K562 (cell line): ENCODE measurements at regions not wholly inside any gene's neighbourhood (a gene's known extent, or its start where the extent isn't known, plus 50 kb on each side); places are given as distances from the start of the nearest gene placed in this dataset.
"Not testable (repeated sequence)": the region's sequence is repeated elsewhere in the genome, so short reads cannot be mapped to it uniquely, and the experiment has no call there.

Experiments used
- ATAC-seq: fragments of 200-7000 bp; cut with Tn5 transposase; 3 replicates; pipeline ENCODE4 v1.9.1; 2020; ENCODE audit warnings: moderate library complexity
- BruUV-seq: library from RNA; stranded (reverse); fragments of 400-500 nt; replicated peaks from 2 replicates; lab custom pipeline; 2021; lab: Mats Ljungman, UMichigan
- CTCF ChIA-PET: fragments of 300-600 bp; formaldehyde crosslinking; extraction: SDS; loops from one replicate; lab custom pipeline; 2021; ENCODE audit warnings: low intra/inter-chr PET ratio; lab: Yijun Ruan, JAX
- POLR2A ChIA-PET: fragments of 300-600, 350-650 bp; sonication (Branson Sonifier 250); formaldehyde crosslinking; extraction: SDS; loops from one replicate; lab custom pipeline; 2021; ENCODE audit warnings: antibody characterized with exemption, inconsistent platforms; lab: Yijun Ruan, JAX
- DNase-seq, 4 experiments: peaks; one replicate each; pipeline versions ENCODE4 v3.0.0 to v3.0.0-alpha.2; 2011 to 2018; ENCODE audit warnings: low spot score in 3 of 4, mixed read lengths in 3 of 4; ENCODE audit errors: extremely low read depth in 1 of 4
- FAIRE-seq: peaks from 2 replicates; lab custom pipeline; 2011; peaks lifted over from hg19 to GRCh38; lab: Jason Lieb, UNC
- H2AFZ ChIP-seq: 2 replicates; pipeline ENCODE4 v1.6.0; 2011; ENCODE audit warnings: low read depth, low read length, control low read depth, inconsistent platforms
- H3K27ac ChIP-seq: fragments of 200-600 bp; 3 replicates; pipeline ENCODE4 v1.8.0; 2011; ENCODE audit warnings: low read depth, mild to moderate bottlenecking, control low read depth, inconsistent platforms, low read length, moderate library complexity, mixed read lengths; ENCODE audit errors: extremely low read depth
- H3K27me3 ChIP-seq, 2 experiments: fragments of 300-600 bp in 1 of 2; 2 replicates in 1 of 2; 3 replicates in 1 of 2; pipeline versions ENCODE4 v1.6.0 to v1.8.0; 2011; ENCODE audit warnings: inconsistent platforms in 2 of 2, low read length in 2 of 2, mild to moderate bottlenecking in 1 of 2, mixed read lengths in 1 of 2, moderate library complexity in 1 of 2; ENCODE audit not compliant: control insufficient read depth in 2 of 2, insufficient read depth in 2 of 2
- H3K36me3 ChIP-seq: fragments of 300-600 bp; 3 replicates; pipeline ENCODE4 v1.8.0; 2011; ENCODE audit warnings: mild to moderate bottlenecking, low read length, inconsistent platforms; ENCODE audit not compliant: control insufficient read depth, insufficient read depth
- H3K4me1 ChIP-seq, 2 experiments: fragments of 200-600 bp in 1 of 2; replicated peaks in 1 of 2; 2 replicates in 1 of 2; 3 replicates in 1 of 2; pipeline versions ENCODE4 v1.5.1 to v1.8.0; 2011; ENCODE audit warnings: inconsistent platforms in 2 of 2, low read length in 2 of 2, mild to moderate bottlenecking in 1 of 2, mixed read lengths in 1 of 2, moderate library complexity in 1 of 2; ENCODE audit not compliant: control insufficient read depth in 2 of 2, insufficient read depth in 2 of 2
- H3K4me2 ChIP-seq: 2 replicates; pipeline ENCODE4 v1.6.1; 2011; ENCODE audit warnings: low read length, control low read depth, inconsistent platforms, mixed read lengths; ENCODE audit not compliant: insufficient read depth
- H3K4me3 ChIP-seq: fragments of 200-600 bp; sonication (generic), shearing (Covaris generic); 2 replicates; pipeline ENCODE4 v1.5.1; 2016; ENCODE audit warnings: control low read depth, inconsistent platforms
- H3K79me2 ChIP-seq: fragments of 200-600 bp; 3 replicates; pipeline ENCODE4 v1.8.0; 2011; ENCODE audit warnings: low read length, inconsistent platforms; ENCODE audit not compliant: control insufficient read depth, insufficient read depth
- H3K9ac ChIP-seq, 2 experiments: 2 replicates each; pipeline versions ENCODE4 v1.6.0 to v1.6.1; 2011; ENCODE audit warnings: low read depth in 2 of 2, low read length in 2 of 2, control low read depth in 1 of 2, inconsistent platforms in 1 of 2, mild to moderate bottlenecking in 1 of 2, mixed read lengths in 1 of 2; ENCODE audit not compliant: insufficient read depth in 1 of 2
- H3K9me1 ChIP-seq: one replicate; pipeline ENCODE4 v1.6.0; 2011; ENCODE audit warnings: inconsistent platforms, mild to moderate bottlenecking, low read length, moderate library complexity; ENCODE audit not compliant: control insufficient read depth, insufficient read depth
- H3K9me3 ChIP-seq: replicated peaks from 2 replicates; pipeline ENCODE4 v1.5.1; 2011; ENCODE audit warnings: low read depth, low read length, inconsistent platforms; ENCODE audit not compliant: control insufficient read depth, insufficient read depth
- H4K20me1 ChIP-seq: replicated peaks from 2 replicates; pipeline ENCODE4 v1.6.1; 2011; ENCODE audit warnings: low read length, inconsistent platforms, mixed read lengths; ENCODE audit not compliant: control insufficient read depth, insufficient read depth
- ARID3B ChIP-seq: fragments of 250-450 bp; sonication (Bioruptor Pico); IDR thresholded peaks from 2 replicates; pipeline ENCODE4 v1.4.0; 2020; ENCODE audit warnings: borderline replicate concordance
- CREM ChIP-seq: IDR thresholded peaks from 2 replicates; pipeline ENCODE4 v1.6.1; 2014; ENCODE audit warnings: antibody characterized with exemption, low read depth
- THAP12 ChIP-seq: fragments of 250-450 bp; sonication (Bioruptor Pico); IDR thresholded peaks from 2 replicates; pipeline ENCODE4 v1.9.0; 2021; ENCODE audit warnings: mild to moderate bottlenecking, inconsistent platforms
- WGBS: fragments of 100-300 bp; shearing (Covaris generic); methylation state at CpG from one replicate; pipeline ENCODE4 v1.1.6; 2016; ENCODE audit warnings: low coverage, mixed read lengths; ENCODE audit not compliant: insufficient coverage; ENCODE audit errors: missing lambda C conversion rate; 5-methylcytosine and 5-hydroxymethylcytosine counted together
- in situ Hi-C: fragments of 300-500 bp; cut with MboI; formaldehyde crosslinking; loops from 4 replicates; pipeline ENCODE4 v1.15.0; 2018; ENCODE audit warnings: inconsistent platforms, mixed read lengths
- intact Hi-C: fragments of 100-400 bp; cut with micrococcal nuclease; formaldehyde crosslinking; loops from 2 replicates; pipeline ENCODE4 v1.14.2; 2022

GRCh38 chr10:121380211-121380610 lies 218.0 kb downstream of the FGFR2 start:
- FAIRE-seq (no peak), ATAC-seq (no peak)
- no TSS peak for BruUV-seq
- ChIA-PET CTCF (no interaction called here), POLR2A (no interaction called here)
- H4K20me1 ChIP-seq = no peaks in the 10 kb centered on the region
- no peak overlapping the region for H3K9ac ChIP-seq
- H3K36me3 ChIP-seq = no peaks in the 10 kb centered on the region
- in situ Hi-C loops = no loop called here
- H3K4me2 ChIP-seq = no peak overlapping the region
- no peaks in the 10 kb centered on the region for H3K9me1 ChIP-seq
- TF ChIP-seq THAP12 (CRISPR knock-in tag) = no peak
- no peak for TF ChIP-seq CREM
- TF ChIP-seq ARID3B (CRISPR knock-in tag) = no peak
- TF ChIP-seq, all 486 proteins: peak for 0
- Histone ChIP-seq H3K9me3 (no peaks in the 10 kb centered on the region), H3K27me3 (no peaks in the 10 kb centered on the region), H3K79me2 (no peaks in the 10 kb centered on the region), H3K27ac (no peak overlapping the region), H3K4me1 (no peaks in the 10 kb centered on the region), H3K4me3 (no peak overlapping the region), H2AFZ (no peak overlapping the region)
- 0% methylated on average over 3 of the region's 3 CpGs for WGBS
- intact Hi-C loops = no loop called here
- DNase-seq = no peak

- H3K9me1 ChIP-seq, POLR2A ChIA-PET, CTCF ChIA-PET, H3K27me3 ChIP-seq, DNase-seq, H3K4me1 ChIP-seq, H3K36me3 ChIP-seq, H4K20me1 ChIP-seq, H3K27ac ChIP-seq, intact Hi-C loops, H3K4me3 ChIP-seq, BruUV-seq, H3K4me2 ChIP-seq, in situ Hi-C loops, H3K79me2 ChIP-seq, H3K9ac ChIP-seq, H3K9me3 ChIP-seq, ATAC-seq, FAIRE-seq, H2AFZ ChIP-seq: not testable (repeated sequence)
- WGBS = 6% methylated on average over 15 of the region's 33 CpGs
Observed at GRCh38 chr10:121382029-121382520, 216.2 kb downstream of the FGFR2 start.
